SK-N-SH treated with all-trans-retinoic acid at 6 μM for 48 hours (cell line): ENCODE measurements at regions not wholly inside any gene's neighbourhood (a gene's known extent, or its start where the extent isn't known, plus 50 kb on each side); places are given as distances from the start of the nearest gene placed in this dataset.

Experiments
- ATAC-seq: fragments of 200-7000 bp; cut with Tn5 transposase; 3 replicates; pipeline ENCODE4 v1.9.1; 2020; ENCODE audit warnings: mild to moderate bottlenecking, moderate library complexity
- ARNTL ChIP-seq: fragments of 450-650 bp; formaldehyde crosslinking; IDR thresholded peaks from 2 replicates; pipeline ENCODE4 v1.5.0; 2020; ENCODE audit warnings: low read depth, mild to moderate bottlenecking, moderate library complexity, borderline replicate concordance
- BACH2 ChIP-seq: fragments of 250-450 bp; sonication (Bioruptor Pico); IDR thresholded peaks from 2 replicates; pipeline ENCODE4 v1.9.0; 2021; ENCODE audit warnings: mild to moderate bottlenecking, borderline replicate concordance
- CSDC2 ChIP-seq: fragments of 250-450 bp; sonication (Bioruptor Pico); IDR thresholded peaks from 2 replicates; pipeline ENCODE4 v1.5.0; 2020; ENCODE audit warnings: mild to moderate bottlenecking, moderate library complexity
- ESRRG ChIP-seq: fragments of 250-450 bp; sonication (Bioruptor Pico); IDR thresholded peaks from 2 replicates; pipeline ENCODE4 v1.6.1; 2021; ENCODE audit warnings: mild to moderate bottlenecking
- ISL1 ChIP-seq: fragments of 250-450 bp; sonication (Bioruptor Pico); IDR thresholded peaks from 2 replicates; pipeline ENCODE4 v2.1.2; 2022; ENCODE audit warnings: mild to moderate bottlenecking, moderate library complexity
- OSR1 ChIP-seq: fragments of 250-450 bp; sonication (Bioruptor Pico); IDR thresholded peaks from 2 replicates; pipeline ENCODE4 v1.8.0; 2022; ENCODE audit warnings: moderate library complexity, mild to moderate bottlenecking, inconsistent platforms
- PPARA ChIP-seq: fragments of 250-450 bp; sonication (Bioruptor Pico); IDR thresholded peaks from 2 replicates; pipeline ENCODE4 v1.5.0; 2020; ENCODE audit warnings: mild to moderate bottlenecking, borderline replicate concordance
- SNAI2 ChIP-seq: fragments of 250-450 bp; sonication (Bioruptor Pico); IDR thresholded peaks from 2 replicates; pipeline ENCODE4 v1.5.0; 2020; ENCODE audit warnings: mild to moderate bottlenecking, moderate library complexity
- TCF4 ChIP-seq: fragments of 250-450 bp; sonication (Bioruptor Pico); IDR thresholded peaks from 2 replicates; pipeline ENCODE4 v1.8.0; 2021; ENCODE audit warnings: mild to moderate bottlenecking, moderate library complexity, borderline replicate concordance
- TOX ChIP-seq: fragments of 250-450 bp; sonication (Bioruptor Pico); IDR thresholded peaks from 2 replicates; pipeline ENCODE4 v1.8.0; 2021; ENCODE audit warnings: mild to moderate bottlenecking, moderate library complexity, borderline replicate concordance
- ZFP3 ChIP-seq: fragments of 250-450 bp; sonication (Bioruptor Pico); IDR thresholded peaks from 2 replicates; pipeline ENCODE4 v1.5.0; 2020; ENCODE audit warnings: mild to moderate bottlenecking, moderate library complexity
- ZFP30 ChIP-seq: fragments of 450-650 bp; formaldehyde crosslinking; IDR thresholded peaks from 2 replicates; pipeline ENCODE4 v1.5.0; 2022; ENCODE audit warnings: mild to moderate bottlenecking, moderate library complexity
- ZNF565 ChIP-seq: fragments of 450-650 bp; formaldehyde crosslinking; conservative IDR thresholded peaks from 2 replicates; pipeline ENCODE4 v1.5.0; 2020; ENCODE audit warnings: low read depth, mild to moderate bottlenecking, moderate library complexity
- ZNF70 ChIP-seq: fragments of 450-650 bp; formaldehyde crosslinking; IDR thresholded peaks from 2 replicates; pipeline ENCODE4 v1.5.0; 2020; ENCODE audit warnings: mild to moderate bottlenecking, moderate library complexity
- ZNF8 ChIP-seq: fragments of 450-650 bp; formaldehyde crosslinking; IDR thresholded peaks from 2 replicates; pipeline ENCODE4 v1.5.0; 2020; ENCODE audit warnings: mild to moderate bottlenecking, moderate library complexity
- TF ChIP-seq, protein P1 (sequence below): fragments of 250-450 bp; sonication (Bioruptor Pico); IDR thresholded peaks from 2 replicates; pipeline ENCODE4 v1.8.0; 2020; ENCODE audit warnings: mild to moderate bottlenecking, moderate library complexity, borderline replicate concordance
- TF ChIP-seq, protein P2 (sequence below): fragments of 250-450 bp; sonication (Bioruptor Pico); IDR thresholded peaks from 2 replicates; pipeline ENCODE4 v1.5.0; 2020; ENCODE audit warnings: mild to moderate bottlenecking, moderate library complexity
- TF ChIP-seq, protein P3 (sequence below): fragments of 250-450 bp; sonication (Bioruptor Pico); IDR thresholded peaks from 2 replicates; pipeline ENCODE4 v1.5.1; 2020; ENCODE audit warnings: low read depth, mild to moderate bottlenecking, moderate library complexity
- TF ChIP-seq, protein P4 (sequence below): fragments of 250-450 bp; sonication (Bioruptor Pico); IDR thresholded peaks from 2 replicates; pipeline ENCODE4 v1.5.1; 2021; ENCODE audit warnings: mild to moderate bottlenecking, moderate library complexity
- TF ChIP-seq, protein P5 (sequence below): fragments of 250-450 bp; sonication (Bioruptor Pico); IDR thresholded peaks from 2 replicates; pipeline ENCODE4 v1.8.0; 2021; ENCODE audit warnings: low read depth, mild to moderate bottlenecking, moderate library complexity, borderline replicate concordance

DNA sequence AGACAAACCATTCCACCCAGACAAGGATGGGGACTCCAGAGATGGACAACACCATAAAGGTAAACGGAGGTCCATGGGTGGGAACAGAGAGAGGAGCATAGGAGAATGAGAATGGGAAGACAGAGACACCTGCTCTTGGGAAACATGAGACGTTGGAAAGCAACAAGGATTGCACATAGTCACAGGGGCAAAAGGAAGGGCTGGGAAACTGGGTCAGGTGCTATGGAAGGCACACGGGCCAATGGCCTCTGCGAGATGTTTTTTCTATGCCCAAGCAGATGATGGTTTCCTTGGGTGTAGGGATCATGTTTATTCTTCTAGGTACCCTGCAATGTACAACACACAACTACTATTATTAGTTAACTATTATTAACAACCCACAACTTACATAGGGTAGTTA, 143.6 kb upstream of the AGAP1 start:
- ATAC-seq = no peak
- TF ChIP-seq BACH2 (CRISPR knock-in tag) = no peak

DNA sequence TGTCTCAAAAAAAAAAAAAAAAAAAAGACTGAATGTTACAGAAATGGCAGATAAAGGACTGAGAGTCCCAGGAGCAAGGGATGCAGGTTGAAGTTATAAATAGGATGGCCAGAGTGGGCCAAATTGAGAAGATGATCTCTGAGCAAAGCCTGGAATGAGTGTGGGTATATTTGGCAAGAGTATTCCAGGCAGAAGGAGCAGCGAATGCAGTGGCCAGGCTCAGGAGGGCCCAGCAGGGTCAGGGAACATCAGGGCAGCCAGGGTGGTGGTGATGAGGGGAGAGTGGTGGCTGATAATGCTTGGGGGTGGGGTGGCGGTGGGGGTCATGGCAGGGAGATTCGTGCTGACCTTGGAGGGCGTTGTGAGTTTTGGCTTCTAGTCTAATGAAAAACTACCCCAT, 141.3 kb upstream of the AGAP1 start:
- ATAC-seq = no peak

DNA sequence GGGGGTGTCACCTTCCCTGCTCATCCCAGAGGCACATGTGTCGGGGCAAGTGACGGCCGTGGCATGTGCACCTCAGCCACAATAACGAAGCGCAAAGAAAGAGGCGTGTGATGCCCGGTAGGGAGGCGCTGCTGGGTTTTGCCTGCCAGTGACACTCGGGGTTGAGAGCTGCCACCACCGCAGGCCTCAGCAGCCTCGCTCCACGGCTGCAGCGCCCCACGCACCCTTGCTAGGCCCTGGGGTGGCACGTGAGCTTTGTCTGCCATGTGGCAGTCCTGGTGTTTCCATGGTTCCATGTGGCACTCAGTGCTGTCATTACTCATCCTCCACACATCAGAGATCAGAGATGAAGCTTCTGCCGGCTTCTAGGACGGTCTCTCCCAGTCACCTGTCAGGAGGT, 136.0 kb upstream of the AGAP1 start:
- TF ChIP-seq ISL1 (CRISPR knock-in tag) (no peak), PPARA (CRISPR knock-in tag) (no peak), ZFP30 (no peak), ZNF70 (no peak), ZNF8 (CRISPR knock-in tag) (no peak), ESRRG (no peak), ZNF565 (no peak)
- TF ChIP-seq, protein P1, sequence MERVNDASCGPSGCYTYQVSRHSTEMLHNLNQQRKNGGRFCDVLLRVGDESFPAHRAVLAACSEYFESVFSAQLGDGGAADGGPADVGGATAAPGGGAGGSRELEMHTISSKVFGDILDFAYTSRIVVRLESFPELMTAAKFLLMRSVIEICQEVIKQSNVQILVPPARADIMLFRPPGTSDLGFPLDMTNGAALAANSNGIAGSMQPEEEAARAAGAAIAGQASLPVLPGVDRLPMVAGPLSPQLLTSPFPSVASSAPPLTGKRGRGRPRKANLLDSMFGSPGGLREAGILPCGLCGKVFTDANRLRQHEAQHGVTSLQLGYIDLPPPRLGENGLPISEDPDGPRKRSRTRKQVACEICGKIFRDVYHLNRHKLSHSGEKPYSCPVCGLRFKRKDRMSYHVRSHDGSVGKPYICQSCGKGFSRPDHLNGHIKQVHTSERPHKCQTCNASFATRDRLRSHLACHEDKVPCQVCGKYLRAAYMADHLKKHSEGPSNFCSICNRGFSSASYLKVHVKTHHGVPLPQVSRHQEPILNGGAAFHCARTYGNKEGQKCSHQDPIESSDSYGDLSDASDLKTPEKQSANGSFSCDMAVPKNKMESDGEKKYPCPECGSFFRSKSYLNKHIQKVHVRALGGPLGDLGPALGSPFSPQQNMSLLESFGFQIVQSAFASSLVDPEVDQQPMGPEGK (CRISPR knock-in tag) = no peak
- TF ChIP-seq, protein P2, sequence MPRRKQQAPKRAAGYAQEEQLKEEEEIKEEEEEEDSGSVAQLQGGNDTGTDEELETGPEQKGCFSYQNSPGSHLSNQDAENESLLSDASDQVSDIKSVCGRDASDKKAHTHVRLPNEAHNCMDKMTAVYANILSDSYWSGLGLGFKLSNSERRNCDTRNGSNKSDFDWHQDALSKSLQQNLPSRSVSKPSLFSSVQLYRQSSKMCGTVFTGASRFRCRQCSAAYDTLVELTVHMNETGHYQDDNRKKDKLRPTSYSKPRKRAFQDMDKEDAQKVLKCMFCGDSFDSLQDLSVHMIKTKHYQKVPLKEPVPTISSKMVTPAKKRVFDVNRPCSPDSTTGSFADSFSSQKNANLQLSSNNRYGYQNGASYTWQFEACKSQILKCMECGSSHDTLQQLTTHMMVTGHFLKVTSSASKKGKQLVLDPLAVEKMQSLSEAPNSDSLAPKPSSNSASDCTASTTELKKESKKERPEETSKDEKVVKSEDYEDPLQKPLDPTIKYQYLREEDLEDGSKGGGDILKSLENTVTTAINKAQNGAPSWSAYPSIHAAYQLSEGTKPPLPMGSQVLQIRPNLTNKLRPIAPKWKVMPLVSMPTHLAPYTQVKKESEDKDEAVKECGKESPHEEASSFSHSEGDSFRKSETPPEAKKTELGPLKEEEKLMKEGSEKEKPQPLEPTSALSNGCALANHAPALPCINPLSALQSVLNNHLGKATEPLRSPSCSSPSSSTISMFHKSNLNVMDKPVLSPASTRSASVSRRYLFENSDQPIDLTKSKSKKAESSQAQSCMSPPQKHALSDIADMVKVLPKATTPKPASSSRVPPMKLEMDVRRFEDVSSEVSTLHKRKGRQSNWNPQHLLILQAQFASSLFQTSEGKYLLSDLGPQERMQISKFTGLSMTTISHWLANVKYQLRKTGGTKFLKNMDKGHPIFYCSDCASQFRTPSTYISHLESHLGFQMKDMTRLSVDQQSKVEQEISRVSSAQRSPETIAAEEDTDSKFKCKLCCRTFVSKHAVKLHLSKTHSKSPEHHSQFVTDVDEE (CRISPR knock-in tag) = no peak
- TF ChIP-seq, protein P3, sequence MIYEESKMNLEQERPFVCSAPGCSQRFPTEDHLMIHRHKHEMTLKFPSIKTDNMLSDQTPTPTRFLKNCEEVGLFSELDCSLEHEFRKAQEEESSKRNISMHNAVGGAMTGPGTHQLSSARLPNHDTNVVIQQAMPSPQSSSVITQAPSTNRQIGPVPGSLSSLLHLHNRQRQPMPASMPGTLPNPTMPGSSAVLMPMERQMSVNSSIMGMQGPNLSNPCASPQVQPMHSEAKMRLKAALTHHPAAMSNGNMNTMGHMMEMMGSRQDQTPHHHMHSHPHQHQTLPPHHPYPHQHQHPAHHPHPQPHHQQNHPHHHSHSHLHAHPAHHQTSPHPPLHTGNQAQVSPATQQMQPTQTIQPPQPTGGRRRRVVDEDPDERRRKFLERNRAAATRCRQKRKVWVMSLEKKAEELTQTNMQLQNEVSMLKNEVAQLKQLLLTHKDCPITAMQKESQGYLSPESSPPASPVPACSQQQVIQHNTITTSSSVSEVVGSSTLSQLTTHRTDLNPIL = no peak
- ATAC-seq = no peak

More for the DNA sequence above, 141.3 kb upstream of the AGAP1 start:
- TF ChIP-seq ZNF8 (CRISPR knock-in tag) (no peak), PPARA (CRISPR knock-in tag) (no peak), ESRRG (no peak), CSDC2 (CRISPR knock-in tag) (no peak), ARNTL (no peak), ISL1 (CRISPR knock-in tag) (no peak), TOX (no peak), OSR1 (CRISPR knock-in tag) (no peak), SNAI2 (CRISPR knock-in tag) (no peak), ZNF70 (no peak), ZFP3 (CRISPR knock-in tag) (no peak), ZFP30 (no peak), TCF4 (no peak)
- TF ChIP-seq, protein P4, sequence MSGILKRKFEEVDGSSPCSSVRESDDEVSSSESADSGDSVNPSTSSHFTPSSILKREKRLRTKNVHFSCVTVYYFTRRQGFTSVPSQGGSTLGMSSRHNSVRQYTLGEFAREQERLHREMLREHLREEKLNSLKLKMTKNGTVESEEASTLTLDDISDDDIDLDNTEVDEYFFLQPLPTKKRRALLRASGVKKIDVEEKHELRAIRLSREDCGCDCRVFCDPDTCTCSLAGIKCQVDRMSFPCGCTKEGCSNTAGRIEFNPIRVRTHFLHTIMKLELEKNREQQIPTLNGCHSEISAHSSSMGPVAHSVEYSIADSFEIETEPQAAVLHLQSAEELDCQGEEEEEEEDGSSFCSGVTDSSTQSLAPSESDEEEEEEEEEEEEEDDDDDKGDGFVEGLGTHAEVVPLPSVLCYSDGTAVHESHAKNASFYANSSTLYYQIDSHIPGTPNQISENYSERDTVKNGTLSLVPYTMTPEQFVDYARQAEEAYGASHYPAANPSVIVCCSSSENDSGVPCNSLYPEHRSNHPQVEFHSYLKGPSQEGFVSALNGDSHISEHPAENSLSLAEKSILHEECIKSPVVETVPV (CRISPR knock-in tag) = no peak
- TF ChIP-seq, protein P5, sequence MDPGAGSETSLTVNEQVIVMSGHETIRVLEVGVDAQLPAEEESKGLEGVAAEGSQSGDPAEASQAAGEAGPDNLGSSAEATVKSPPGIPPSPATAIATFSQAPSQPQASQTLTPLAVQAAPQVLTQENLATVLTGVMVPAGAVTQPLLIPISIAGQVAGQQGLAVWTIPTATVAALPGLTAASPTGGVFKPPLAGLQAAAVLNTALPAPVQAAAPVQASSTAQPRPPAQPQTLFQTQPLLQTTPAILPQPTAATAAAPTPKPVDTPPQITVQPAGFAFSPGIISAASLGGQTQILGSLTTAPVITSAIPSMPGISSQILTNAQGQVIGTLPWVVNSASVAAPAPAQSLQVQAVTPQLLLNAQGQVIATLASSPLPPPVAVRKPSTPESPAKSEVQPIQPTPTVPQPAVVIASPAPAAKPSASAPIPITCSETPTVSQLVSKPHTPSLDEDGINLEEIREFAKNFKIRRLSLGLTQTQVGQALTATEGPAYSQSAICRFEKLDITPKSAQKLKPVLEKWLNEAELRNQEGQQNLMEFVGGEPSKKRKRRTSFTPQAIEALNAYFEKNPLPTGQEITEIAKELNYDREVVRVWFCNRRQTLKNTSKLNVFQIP = no peak
- TF ChIP-seq, protein P2 (CRISPR knock-in tag) = no peak
